Colonic mucosa (tissue), 4 donors: ENCODE measurements at regions not wholly inside any gene's neighbourhood (a gene's known extent, or its start where the extent isn't known, plus 50 kb on each side); places are given as distances from the start of the nearest gene placed in this dataset.

Experiments
- DNase-seq: peaks from one replicate; pipeline ENCODE4 v3.0.0-alpha.2; 2020
- H3K27ac ChIP-seq: fragments of 200-600 bp; one replicate; pipeline ENCODE4 v1.8.0; 2021
- H3K27me3 ChIP-seq: fragments of 200-600 bp; one replicate; pipeline ENCODE4 v1.8.0; 2021
- H3K36me3 ChIP-seq: fragments of 200-600 bp; one replicate; pipeline ENCODE4 v1.8.0; 2021
- H3K4me1 ChIP-seq: fragments of 200-600 bp; one replicate; pipeline ENCODE4 v1.8.0; 2021; ENCODE audit warnings: mild to moderate bottlenecking
- H3K4me3 ChIP-seq: fragments of 200-600 bp; one replicate; pipeline ENCODE4 v1.8.0; 2021
- H3K9ac ChIP-seq, 2 donors: one replicate each; pipeline ENCODE4 v1.7.0; 2013; ENCODE audit warnings: control low read depth in 2 of 2, low read depth in 2 of 2, low read length in 2 of 2
- H3K9me3 ChIP-seq: fragments of 200-600 bp; one replicate; pipeline ENCODE4 v1.8.0; 2021
- intact Hi-C: fragments of 100-400 bp; cut with DNase I; formaldehyde crosslinking; loops from one replicate; pipeline ENCODE4 v1.14.1; 2022
- TF ChIP-seq, protein P1 (sequence below): fragments of 200-600 bp; IDR thresholded peaks from one replicate; pipeline ENCODE4 v1.8.0; 2022; ENCODE audit warnings: antibody characterized with exemption, mild to moderate bottlenecking
- donor health status: healthy.
- donor health status: DM: no; HTN: no; CAD: no.
- donor health status: DM: no; HTN: no; CAD: no.

GRCh38 chr6:140956571-140957369 lies 1176.0 kb upstream of the GJE1 start:
- no peak overlapping the region for H3K4me3 ChIP-seq
- no peak overlapping the region for H3K27ac ChIP-seq
- H3K9ac ChIP-seq, result no peak overlapping the region
- DNase-seq, result no peak
- TF ChIP-seq, protein P1, sequence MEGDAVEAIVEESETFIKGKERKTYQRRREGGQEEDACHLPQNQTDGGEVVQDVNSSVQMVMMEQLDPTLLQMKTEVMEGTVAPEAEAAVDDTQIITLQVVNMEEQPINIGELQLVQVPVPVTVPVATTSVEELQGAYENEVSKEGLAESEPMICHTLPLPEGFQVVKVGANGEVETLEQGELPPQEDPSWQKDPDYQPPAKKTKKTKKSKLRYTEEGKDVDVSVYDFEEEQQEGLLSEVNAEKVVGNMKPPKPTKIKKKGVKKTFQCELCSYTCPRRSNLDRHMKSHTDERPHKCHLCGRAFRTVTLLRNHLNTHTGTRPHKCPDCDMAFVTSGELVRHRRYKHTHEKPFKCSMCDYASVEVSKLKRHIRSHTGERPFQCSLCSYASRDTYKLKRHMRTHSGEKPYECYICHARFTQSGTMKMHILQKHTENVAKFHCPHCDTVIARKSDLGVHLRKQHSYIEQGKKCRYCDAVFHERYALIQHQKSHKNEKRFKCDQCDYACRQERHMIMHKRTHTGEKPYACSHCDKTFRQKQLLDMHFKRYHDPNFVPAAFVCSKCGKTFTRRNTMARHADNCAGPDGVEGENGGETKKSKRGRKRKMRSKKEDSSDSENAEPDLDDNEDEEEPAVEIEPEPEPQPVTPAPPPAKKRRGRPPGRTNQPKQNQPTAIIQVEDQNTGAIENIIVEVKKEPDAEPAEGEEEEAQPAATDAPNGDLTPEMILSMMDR, result no peak
- no peaks in the 10 kb centered on the region for H3K9me3 ChIP-seq
- H3K4me1 ChIP-seq, result no peaks in the 10 kb centered on the region
- no peaks in the 10 kb centered on the region for H3K36me3 ChIP-seq
- intact Hi-C loops, result no loop called here
- H3K27me3 ChIP-seq, result no peaks in the 10 kb centered on the region

- TF ChIP-seq, protein P1, result no peak
- Histone ChIP-seq H3K4me3 (no peak overlapping the region), H3K4me1 (no peaks in the 10 kb centered on the region), H3K27me3 (no peaks in the 10 kb centered on the region), H3K36me3 (no peaks in the 10 kb centered on the region), H3K9ac (no peak overlapping the region), H3K9me3 (no peaks in the 10 kb centered on the region), H3K27ac (no peak overlapping the region)
- intact Hi-C loops, result no loop called here
- DNase-seq, result no peak
These were observed 1192.3 kb upstream of the GJE1 start for GRCh38 chr6:140940251-140940925.

- H3K27me3 ChIP-seq, result no peaks in the 10 kb centered on the region
- H3K27ac ChIP-seq, result no peak overlapping the region
- no peak overlapping the region for H3K9ac ChIP-seq
- TF ChIP-seq, protein P1, result no peak
- DNase-seq, result no peak
- H3K9me3 ChIP-seq, result no peaks in the 10 kb centered on the region
- no peaks in the 10 kb centered on the region for H3K4me1 ChIP-seq
- no peaks in the 10 kb centered on the region for H3K36me3 ChIP-seq
- H3K4me3 ChIP-seq, result no peak overlapping the region
- intact Hi-C loops, result no loop called here
These were observed 1199.8 kb upstream of the GJE1 start for GRCh38 chr6:140932909-140933308.

DNA sequence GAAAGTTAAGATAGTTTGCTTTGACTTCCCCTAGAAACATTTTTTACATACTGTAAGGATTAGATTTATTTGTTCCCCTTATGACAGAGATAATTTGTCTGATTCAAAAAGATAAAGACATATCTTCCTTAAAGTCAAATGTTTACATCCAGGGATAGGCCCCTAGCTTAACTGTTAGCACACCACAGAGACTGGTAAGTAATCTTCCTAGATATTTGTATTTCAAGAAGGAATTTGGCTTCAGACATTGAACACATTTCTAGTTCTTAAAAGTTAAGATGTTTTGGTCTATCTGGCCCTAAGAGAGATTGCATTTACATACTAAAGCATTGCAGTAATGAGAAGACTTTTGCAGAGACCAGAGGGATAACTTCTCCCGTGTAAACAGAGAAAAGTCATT lies 1201.1 kb upstream of the GJE1 start:
- Histone ChIP-seq H3K9me3 (no peaks in the 10 kb centered on the region), H3K36me3 (no peaks in the 10 kb centered on the region), H3K27ac (no peak overlapping the region), H3K4me3 (no peak overlapping the region), H3K4me1 (no peaks in the 10 kb centered on the region), H3K27me3 (no peaks in the 10 kb centered on the region), H3K9ac (no peak overlapping the region)
- intact Hi-C loops, result no loop called here
- TF ChIP-seq, protein P1, result no peak
- no peak for DNase-seq

GRCh38 chr6:140929121-140929520 lies 1203.6 kb upstream of the GJE1 start:
- H3K27ac ChIP-seq, result no peak overlapping the region
- DNase-seq, result no peak
- intact Hi-C loops, result no loop called here
- no peaks in the 10 kb centered on the region for H3K27me3 ChIP-seq
- H3K4me3 ChIP-seq, result no peak overlapping the region
- H3K9me3 ChIP-seq, result no peaks in the 10 kb centered on the region
- TF ChIP-seq, protein P1, result no peak
- no peaks in the 10 kb centered on the region for H3K4me1 ChIP-seq
- H3K36me3 ChIP-seq, result no peaks in the 10 kb centered on the region
- no peak overlapping the region for H3K9ac ChIP-seq
